SH-SY5Y (cell line): ENCODE measurements at regions not wholly inside any gene's neighbourhood (a gene's known extent, or its start where the extent isn't known, plus 50 kb on each side); places are given as distances from the start of the nearest gene placed in this dataset.

Source experiments
- GATA2 ChIP-seq: IDR thresholded peaks from 2 replicates; pipeline ENCODE4 v1.6.1; 2011; ENCODE audit warnings: mild to moderate bottlenecking, low read depth, low read length
- GATA3 ChIP-seq: IDR thresholded peaks from 2 replicates; pipeline ENCODE4 v1.6.1; 2011; ENCODE audit warnings: low read depth, mild to moderate bottlenecking, low read length, moderate library complexity

GRCh38 chr1:13947658-13948057 lies 247.7 kb downstream of the PRDM2 start:
- TF ChIP-seq GATA2 (no peak), GATA3 (no peak)
